ENCODE measurements at regions not wholly inside any gene's neighbourhood (a gene's known extent, or its start where the extent isn't known, plus 50 kb on each side); places are given as distances from the start of the nearest gene placed in this dataset.

DNA sequence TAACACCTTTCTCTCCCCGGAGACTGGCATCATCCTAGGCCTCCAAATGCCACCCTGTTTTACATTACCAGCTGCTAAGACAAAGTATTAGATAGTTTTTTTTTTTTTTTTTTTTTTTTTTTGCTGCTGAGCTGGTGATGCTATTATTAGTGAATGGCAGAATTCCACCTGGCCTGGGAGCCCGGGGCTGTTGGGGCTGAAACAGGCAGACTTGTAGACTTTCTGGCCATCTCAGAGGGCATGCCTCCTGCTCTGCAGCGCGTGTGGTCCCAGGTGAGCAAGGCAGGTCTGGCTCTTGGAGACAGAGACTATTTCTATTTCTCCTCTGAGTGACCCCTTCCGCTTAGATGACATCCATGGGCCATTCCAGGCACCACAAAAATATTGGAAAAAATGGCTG is 104.2 kb downstream of the EMX2 start:
- no peak for DNase-seq (ENCODE audit: low spot score)
- H3K36me3 ChIP-seq (ENCODE audit: insufficient read depth, low read length, poor library complexity, severe bottlenecking): no peaks in the 10 kb centered on the region
- CTCF ChIA-PET: no interaction called here
- intact Hi-C loops (cut with micrococcal nuclease; ENCODE audit: unreplicated experiment): no loop called here
- TF ChIP-seq, protein P1, sequence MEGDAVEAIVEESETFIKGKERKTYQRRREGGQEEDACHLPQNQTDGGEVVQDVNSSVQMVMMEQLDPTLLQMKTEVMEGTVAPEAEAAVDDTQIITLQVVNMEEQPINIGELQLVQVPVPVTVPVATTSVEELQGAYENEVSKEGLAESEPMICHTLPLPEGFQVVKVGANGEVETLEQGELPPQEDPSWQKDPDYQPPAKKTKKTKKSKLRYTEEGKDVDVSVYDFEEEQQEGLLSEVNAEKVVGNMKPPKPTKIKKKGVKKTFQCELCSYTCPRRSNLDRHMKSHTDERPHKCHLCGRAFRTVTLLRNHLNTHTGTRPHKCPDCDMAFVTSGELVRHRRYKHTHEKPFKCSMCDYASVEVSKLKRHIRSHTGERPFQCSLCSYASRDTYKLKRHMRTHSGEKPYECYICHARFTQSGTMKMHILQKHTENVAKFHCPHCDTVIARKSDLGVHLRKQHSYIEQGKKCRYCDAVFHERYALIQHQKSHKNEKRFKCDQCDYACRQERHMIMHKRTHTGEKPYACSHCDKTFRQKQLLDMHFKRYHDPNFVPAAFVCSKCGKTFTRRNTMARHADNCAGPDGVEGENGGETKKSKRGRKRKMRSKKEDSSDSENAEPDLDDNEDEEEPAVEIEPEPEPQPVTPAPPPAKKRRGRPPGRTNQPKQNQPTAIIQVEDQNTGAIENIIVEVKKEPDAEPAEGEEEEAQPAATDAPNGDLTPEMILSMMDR (conservative IDR thresholded peaks at IDR 0.05; ENCODE audit: low read depth, low read length): no peak
- no peak for TF ChIP-seq EZH2 (IDR thresholded peaks at IDR 0.05; ENCODE audit: borderline replicate concordance, low read depth, low read length, poor library complexity, severe bottlenecking)
- H3K4me1 ChIP-seq (ENCODE audit: insufficient read depth, low read length, poor library complexity, severe bottlenecking): no peaks in the 10 kb centered on the region
- no TSS peak for BruUV-seq (replicated peaks)
- POLR2A ChIA-PET (ENCODE audit: low non-redundant PET): no interaction called here
- no peaks in the 10 kb centered on the region for H3K9me3 ChIP-seq (ENCODE audit: low read depth, low read length, poor library complexity, severe bottlenecking)
- H3K4me3 ChIP-seq (ENCODE audit: low read depth, low read length, poor library complexity, severe bottlenecking): no peak overlapping the region
- no peak overlapping the region for H3K27ac ChIP-seq (ENCODE audit: low read depth, low read length, poor library complexity, severe bottlenecking)
- peaks cover 43% of the 10 kb centered on the region for H3K27me3 ChIP-seq (replicated peaks; ENCODE audit: insufficient read depth, low read depth, low read length, poor library complexity)

DNA sequence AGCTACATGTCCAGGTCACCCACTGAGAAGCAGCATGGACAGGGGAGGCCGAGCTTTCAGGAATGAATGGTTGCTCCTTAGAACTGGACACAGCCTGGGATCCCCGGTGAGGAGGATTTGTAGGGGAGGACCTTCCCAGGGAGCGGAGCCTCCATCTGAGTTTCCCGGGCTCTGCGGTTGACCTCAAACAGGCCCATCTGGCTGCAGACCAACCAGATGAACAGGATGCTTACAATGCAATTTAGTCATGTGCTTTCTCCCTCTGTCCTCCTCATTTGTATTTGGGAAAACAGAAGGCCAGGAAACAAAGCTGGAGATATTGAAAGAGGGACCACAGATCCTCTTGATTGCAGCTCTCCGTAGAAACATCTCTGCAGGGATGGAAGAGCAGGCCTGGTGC is 104.8 kb downstream of the EMX2 start:
- DNase-seq (ENCODE audit: low spot score): no peak
- H3K36me3 ChIP-seq (ENCODE audit: insufficient read depth, low read length, poor library complexity, severe bottlenecking): no peaks in the 10 kb centered on the region
- no peak for TF ChIP-seq EZH2 (IDR thresholded peaks at IDR 0.05; ENCODE audit: borderline replicate concordance, low read depth, low read length, poor library complexity, severe bottlenecking)
- TF ChIP-seq, protein P1 (conservative IDR thresholded peaks at IDR 0.05; ENCODE audit: low read depth, low read length): no peak
- peaks cover 37% of the 10 kb centered on the region for H3K27me3 ChIP-seq (replicated peaks; ENCODE audit: insufficient read depth, low read depth, low read length, poor library complexity)
- intact Hi-C loops (cut with micrococcal nuclease; ENCODE audit: unreplicated experiment): no loop called here
- BruUV-seq (replicated peaks): no TSS peak
- H3K4me3 ChIP-seq (ENCODE audit: low read depth, low read length, poor library complexity, severe bottlenecking): no peak overlapping the region
- ChIA-PET CTCF (no interaction called here), POLR2A (ENCODE audit: low non-redundant PET) (no interaction called here)
- no peaks in the 10 kb centered on the region for H3K4me1 ChIP-seq (ENCODE audit: insufficient read depth, low read length, poor library complexity, severe bottlenecking)
- no peaks in the 10 kb centered on the region for H3K9me3 ChIP-seq (ENCODE audit: low read depth, low read length, poor library complexity, severe bottlenecking)
- no peak overlapping the region for H3K27ac ChIP-seq (ENCODE audit: low read depth, low read length, poor library complexity, severe bottlenecking)

DNA sequence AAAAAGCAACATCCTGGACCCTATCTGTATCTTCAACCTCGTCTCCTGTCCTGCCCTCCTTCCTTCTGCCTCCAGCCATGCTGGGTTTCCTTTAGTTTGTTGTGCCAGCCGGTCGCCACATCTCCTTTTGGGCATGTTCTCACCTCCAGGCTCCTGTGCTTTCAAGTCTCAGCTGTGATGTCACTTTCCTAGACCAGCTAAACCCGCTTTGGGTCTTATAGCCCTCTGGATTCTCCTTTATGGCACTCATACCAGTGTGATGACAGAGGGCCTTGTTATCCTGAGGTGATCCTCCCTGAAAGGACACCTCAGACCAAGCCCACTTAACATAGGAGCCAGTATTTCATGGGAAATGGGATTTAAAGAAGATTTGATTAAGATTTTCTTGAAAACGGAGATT is 108.6 kb downstream of the EMX2 start:
- POLR2A ChIA-PET (ENCODE audit: low non-redundant PET): no interaction called here
- Histone ChIP-seq H3K27ac (ENCODE audit: low read depth, low read length, poor library complexity, severe bottlenecking) (no peak overlapping the region), H3K9me3 (ENCODE audit: low read depth, low read length, poor library complexity, severe bottlenecking) (no peaks in the 10 kb centered on the region), H3K4me3 (ENCODE audit: low read depth, low read length, poor library complexity, severe bottlenecking) (no peak overlapping the region), H3K27me3 (replicated peaks; ENCODE audit: insufficient read depth, low read depth, low read length, poor library complexity) (peaks cover 4% of the 10 kb centered on the region), H3K36me3 (ENCODE audit: insufficient read depth, low read length, poor library complexity, severe bottlenecking) (no peaks in the 10 kb centered on the region), H3K4me1 (ENCODE audit: insufficient read depth, low read length, poor library complexity, severe bottlenecking) (no peaks in the 10 kb centered on the region)
- TF ChIP-seq EZH2 (IDR thresholded peaks at IDR 0.05; ENCODE audit: borderline replicate concordance, low read depth, low read length, poor library complexity, severe bottlenecking): no peak
- TF ChIP-seq, protein P1 (conservative IDR thresholded peaks at IDR 0.05; ENCODE audit: low read depth, low read length): no peak
- DNase-seq (ENCODE audit: low spot score): no peak
- CTCF ChIA-PET: no interaction called here
- BruUV-seq (replicated peaks): no TSS peak
- intact Hi-C loops (cut with micrococcal nuclease; ENCODE audit: unreplicated experiment): no loop called here

Data from A673 (cell line).